HCT116 (cell line): ENCODE measurements at regions not wholly inside any gene's neighbourhood (a gene's known extent, or its start where the extent isn't known, plus 50 kb on each side); places are given as distances from the start of the nearest gene placed in this dataset.

Experiments used
- ATAC-seq: fragments of 200-7000 bp; cut with Tn5 transposase; 2 replicates; pipeline ENCODE4 v1.9.1; 2020; ENCODE audit warnings: mild to moderate bottlenecking, moderate library complexity
- BruUV-seq: library from RNA; stranded (reverse); fragments of 400-500 nt; replicated peaks from 2 replicates; lab custom pipeline; 2021; lab: Mats Ljungman, UMichigan
- CTCF ChIA-PET: fragments of 300-600 bp; sonication (Branson Sonifier 250); formaldehyde crosslinking; loops from one replicate; lab custom pipeline; 2021; ENCODE audit warnings: antibody characterized with exemption; lab: Charles Lee
- POLR2A ChIA-PET: fragments of 300-600, 350-600 bp; sonication (Branson Sonifier 250); formaldehyde crosslinking; loops from one replicate; lab custom pipeline; 2021; ENCODE audit warnings: antibody characterized with exemption; lab: Charles Lee
- RAD21 ChIA-PET, 2 experiments: fragments of 300-600 bp; sonication (Branson Sonifier 250); formaldehyde crosslinking; loops; one replicate each; lab custom pipeline; 2023; ENCODE audit warnings: low total read pairs in 2 of 2; ENCODE audit not compliant: uncharacterized antibody in 2 of 2, unreplicated experiment in 2 of 2, low non-redundant PET in 1 of 2; lab: Charles Lee
- DNase-seq: peaks from one replicate; pipeline ENCODE4 v3.0.0-alpha.2; 2010; ENCODE audit warnings: low read depth, low spot score
- H2AFZ ChIP-seq: fragments of 200-600 bp; shearing (Covaris generic), sonication (generic); 2 replicates; pipeline ENCODE4 v1.6.1; 2017; ENCODE audit warnings: low read depth, mixed run types, mixed read lengths, antibody characterized with exemption, low read length; ENCODE audit not compliant: poor library complexity, severe bottlenecking
- H3K27ac ChIP-seq: 2 replicates; pipeline ENCODE4 v1.5.1; 2012; ENCODE audit warnings: low read depth, low read length
- H3K27me3 ChIP-seq: fragments of 200-600 bp; sonication (generic); 2 replicates; pipeline ENCODE4 v1.6.1; 2016; ENCODE audit warnings: mixed run types, low read length, mixed read lengths; ENCODE audit not compliant: insufficient read depth
- H3K36me3 ChIP-seq, 2 experiments: fragments of 200-500 bp in 1 of 2; fragments of 200-600 bp in 1 of 2; sonication (Bioruptor generic) in 1 of 2; sonication (generic) in 1 of 2; 2 replicates each; pipeline versions ENCODE4 v1.5.1 to v1.6.1; 2014 to 2016; ENCODE audit warnings: low read length in 2 of 2, inconsistent platforms in 1 of 2, mixed read lengths in 1 of 2, mixed run types in 1 of 2; ENCODE audit not compliant: insufficient read depth in 2 of 2, control insufficient read depth in 1 of 2
- H3K4me1 ChIP-seq, 2 experiments: fragments of 200-600 bp in 1 of 2; sonication (generic) in 1 of 2; 2 replicates each; pipeline versions ENCODE4 v1.5.1 to v1.6.1; 2012 to 2017; ENCODE audit warnings: low read length in 2 of 2, inconsistent platforms in 1 of 2, mild to moderate bottlenecking in 1 of 2, mixed read lengths in 1 of 2, mixed run types in 1 of 2, moderate library complexity in 1 of 2; ENCODE audit not compliant: insufficient read depth in 2 of 2, control insufficient read depth in 1 of 2
- H3K4me2 ChIP-seq: fragments of 200-600 bp; sonication (generic); 2 replicates; pipeline ENCODE4 v1.6.1; 2017; ENCODE audit warnings: mixed run types, low read length, mixed read lengths
- H3K4me3 ChIP-seq, 2 experiments: fragments of 200-600 bp in 1 of 2; sonication (generic) in 1 of 2; replicated peaks in 1 of 2; 2 replicates each; pipeline ENCODE4 v1.5.1; 2011 to 2016; ENCODE audit warnings: low read length in 2 of 2, control low read depth in 1 of 2, low read depth in 1 of 2, mild to moderate bottlenecking in 1 of 2, mixed read lengths in 1 of 2, mixed run types in 1 of 2
- H3K79me2 ChIP-seq: fragments of 200-600 bp; sonication (generic); 2 replicates; pipeline ENCODE4 v1.6.1; 2017; ENCODE audit warnings: mild to moderate bottlenecking, mixed run types, low read length, moderate library complexity, mixed read lengths; ENCODE audit not compliant: insufficient read depth
- H3K9ac ChIP-seq: fragments of 200-600 bp; sonication (generic); 2 replicates; pipeline ENCODE4 v1.6.1; 2016; ENCODE audit warnings: low read length, mixed read lengths
- H3K9me2 ChIP-seq: fragments of 200-600 bp; sonication (generic), shearing (Covaris generic); 2 replicates; pipeline ENCODE4 v1.6.1; 2017; ENCODE audit warnings: mixed run types, mild to moderate bottlenecking, moderate library complexity; ENCODE audit not compliant: insufficient read depth
- H3K9me3 ChIP-seq, 2 experiments: fragments of 200-500 bp in 1 of 2; fragments of 200-600 bp in 1 of 2; sonication (Bioruptor generic) in 1 of 2; sonication (generic) in 1 of 2; 2 replicates each; pipeline ENCODE4 v1.6.1; 2014 to 2017; ENCODE audit warnings: low read length in 2 of 2, mixed read lengths in 2 of 2, inconsistent platforms in 1 of 2, low read depth in 1 of 2, mild to moderate bottlenecking in 1 of 2, mixed run types in 1 of 2, moderate library complexity in 1 of 2; ENCODE audit not compliant: control insufficient read depth in 1 of 2, insufficient read depth in 1 of 2
- H4K20me1 ChIP-seq: fragments of 200-600 bp; sonication (generic), shearing (Covaris generic); 2 replicates; pipeline ENCODE4 v1.6.1; 2017; ENCODE audit warnings: mixed run types, mild to moderate bottlenecking, moderate library complexity; ENCODE audit not compliant: insufficient read depth
- ATF3 ChIP-seq: IDR thresholded peaks from 2 replicates; pipeline ENCODE4 v1.6.1; 2012
- CTCF ChIP-seq, 3 experiments: fragments of 200-600 bp in 1 of 3; sonication (generic) in 1 of 3; IDR thresholded peaks in 2 of 3; conservative IDR thresholded peaks in 1 of 3; 2 replicates each; pipeline ENCODE4 v1.5.1; 2012 to 2017; ENCODE audit warnings: low read depth in 2 of 3, low read length in 2 of 3, antibody characterized with exemption in 1 of 3, borderline replicate concordance in 1 of 3, control low read depth in 1 of 3, mild to moderate bottlenecking in 1 of 3, mixed read lengths in 1 of 3, mixed run types in 1 of 3, moderate library complexity in 1 of 3; ENCODE audit not compliant: insufficient read depth in 1 of 3
- EGR1 ChIP-seq: IDR thresholded peaks from 2 replicates; pipeline ENCODE4 v1.6.1; 2012; ENCODE audit warnings: low read depth
- EZH2phosphoT487 ChIP-seq: fragments of 200-600 bp; IDR thresholded peaks from 2 replicates; pipeline ENCODE4 v1.6.1; 2018; ENCODE audit warnings: antibody characterized with exemption, borderline replicate concordance
- POLR2A ChIP-seq: IDR thresholded peaks from 2 replicates; pipeline ENCODE4 v1.7.0; 2011; ENCODE audit warnings: borderline replicate concordance; ENCODE audit not compliant: insufficient read depth, insufficient read length; ENCODE audit errors: extremely low read depth
- POLR2AphosphoS5 ChIP-seq: IDR thresholded peaks from 2 replicates; pipeline ENCODE4 v1.6.1; 2011; ENCODE audit warnings: mild to moderate bottlenecking, low read depth, low read length, moderate library complexity
- RAD21 ChIP-seq: IDR thresholded peaks from 2 replicates; pipeline ENCODE4 v1.6.1; 2012; ENCODE audit warnings: low read depth, mild to moderate bottlenecking
- REST ChIP-seq: IDR thresholded peaks from 2 replicates; pipeline ENCODE4 v1.6.1; 2012; ENCODE audit warnings: low read depth
- SIN3A ChIP-seq: IDR thresholded peaks from 2 replicates; pipeline ENCODE4 v1.6.1; 2012; ENCODE audit warnings: low read depth
- TCF7L2 ChIP-seq: IDR thresholded peaks from 2 replicates; pipeline ENCODE4 v1.7.0; 2011; ENCODE audit warnings: borderline replicate concordance, inconsistent platforms; ENCODE audit not compliant: insufficient read depth, insufficient read length; ENCODE audit errors: extremely low read depth
- intact Hi-C: fragments of 100-400 bp; cut with micrococcal nuclease; formaldehyde crosslinking; loops from 2 replicates; pipeline ENCODE4 v1.10.0; 2022
- TF ChIP-seq, protein P1 (sequence below): IDR thresholded peaks from 2 replicates; pipeline ENCODE4 v1.6.1; 2012

DNA sequence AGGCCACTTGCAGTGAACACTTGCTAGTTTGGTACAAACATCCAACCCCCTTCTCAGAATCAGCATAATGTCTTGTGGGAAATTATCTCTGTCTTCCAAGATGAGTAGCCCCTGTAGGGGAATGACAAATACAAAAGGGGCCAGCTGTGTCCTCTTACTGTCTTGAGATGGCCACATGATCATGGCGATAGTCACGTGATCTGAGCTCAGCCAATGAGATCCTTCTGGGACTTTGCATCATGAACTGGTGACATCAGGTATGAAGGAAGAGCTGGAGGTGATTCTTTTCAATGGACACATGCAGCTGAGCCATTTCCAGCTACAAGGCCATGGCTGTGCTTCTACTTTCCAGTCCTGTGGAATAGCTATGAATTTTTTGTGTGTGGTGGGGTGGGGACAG lies 206.3 kb downstream of the IRX1 start:
- POLR2A ChIA-PET, result no interaction called here
- H3K4me2 ChIP-seq, result no peak overlapping the region
- no peak overlapping the region for H3K27ac ChIP-seq
- no peaks in the 10 kb centered on the region for H3K36me3 ChIP-seq
- no peaks in the 10 kb centered on the region for H4K20me1 ChIP-seq
- peaks cover 10 to 26% of the 10 kb centered on the region in 2 experiments; a peak in 2 of 4 replicates for H3K9me3 ChIP-seq
- no peaks in the 10 kb centered on the region for H3K79me2 ChIP-seq
- no TSS peak for BruUV-seq
- H3K9ac ChIP-seq, result no peak overlapping the region
- TF ChIP-seq EGR1 (no peak), CTCF (IDR thresholded peaks at IDR 0.05 in 2 of 3, conservative IDR thresholded peaks at IDR 0.05 in 1 of 3; ENCODE audit: borderline replicate concordance in 1 of 3, insufficient read depth in 1 of 3, low read depth in 2 of 3, low read length in 2 of 3) (no peak), TCF7L2 (no peak), EZH2phosphoT487 (no peak), POLR2A (no peak), POLR2AphosphoS5 (no peak)
- TF ChIP-seq, protein P1, sequence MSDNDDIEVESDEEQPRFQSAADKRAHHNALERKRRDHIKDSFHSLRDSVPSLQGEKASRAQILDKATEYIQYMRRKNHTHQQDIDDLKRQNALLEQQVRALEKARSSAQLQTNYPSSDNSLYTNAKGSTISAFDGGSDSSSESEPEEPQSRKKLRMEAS, result no peak
- ATAC-seq, result no peak
- no peak for DNase-seq
- no peaks in the 10 kb centered on the region for H3K9me2 ChIP-seq
- H3K27me3 ChIP-seq, result no peaks in the 10 kb centered on the region
- H2AFZ ChIP-seq, result no peak overlapping the region
- RAD21 ChIA-PET, result no interaction called here
- intact Hi-C loops, result no loop called here
- H3K4me1 ChIP-seq, result no peaks in the 10 kb centered on the region
- CTCF ChIA-PET, result no interaction called here
- no peak overlapping the region for H3K4me3 ChIP-seq

DNA sequence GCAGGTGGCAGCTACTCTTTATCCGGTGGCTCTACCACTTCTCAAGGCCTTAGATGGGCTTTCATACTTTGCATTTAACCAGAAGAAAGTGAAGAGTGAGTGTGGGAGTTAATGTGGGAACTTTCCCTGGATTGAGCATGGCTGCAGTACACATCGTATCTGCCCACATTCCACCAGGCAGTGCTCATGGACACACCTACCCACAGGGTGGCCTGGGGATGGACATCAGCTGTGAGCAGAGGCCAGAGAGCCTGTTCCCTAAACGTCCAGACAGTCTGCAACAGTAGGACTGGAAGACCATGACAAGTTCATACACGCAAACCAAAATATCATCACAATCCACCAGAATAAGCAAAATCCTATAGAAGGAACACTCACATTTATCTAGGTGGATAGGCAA lies 213.8 kb downstream of the IRX1 start:
- CTCF ChIA-PET, result no interaction called here
- BruUV-seq, result no TSS peak
- TF ChIP-seq EGR1, result no peak
- no peak for TF ChIP-seq RAD21
- no peak for TF ChIP-seq ATF3
- TF ChIP-seq REST, result no peak
- TF ChIP-seq POLR2A, result no peak
- no peak for TF ChIP-seq SIN3A
- no peak for TF ChIP-seq CTCF (IDR thresholded peaks at IDR 0.05 in 2 of 3, conservative IDR thresholded peaks at IDR 0.05 in 1 of 3; ENCODE audit: borderline replicate concordance in 1 of 3, insufficient read depth in 1 of 3, low read depth in 2 of 3, low read length in 2 of 3)

More for the DNA sequence above, 213.8 kb downstream of the IRX1 start:
- ChIA-PET RAD21 (no interaction called here), POLR2A (no interaction called here)
- Histone ChIP-seq H3K4me2 (no peak overlapping the region), H3K4me3 (no peak overlapping the region), H3K79me2 (no peaks in the 10 kb centered on the region), H4K20me1 (no peaks in the 10 kb centered on the region), H3K4me1 (no peaks in the 10 kb centered on the region), H3K36me3 (no peaks in the 10 kb centered on the region), H3K9me3 (peaks cover 0 to 35% of the 10 kb centered on the region in 2 experiments; a peak in 2 of 4 replicates), H3K27ac (no peak overlapping the region), H3K9me2 (no peaks in the 10 kb centered on the region), H2AFZ (no peak overlapping the region), H3K9ac (no peak overlapping the region), H3K27me3 (no peaks in the 10 kb centered on the region)
- ATAC-seq (no peak), DNase-seq (no peak)
- intact Hi-C loops, result no loop called here
